OCI-LY1 (cell line): ENCODE measurements at regions not wholly inside any gene's neighbourhood (a gene's known extent, or its start where the extent isn't known, plus 50 kb on each side); places are given as distances from the start of the nearest gene placed in this dataset.

Experiments
- H2AFZ ChIP-seq: fragments of 200-600 bp; sonication (generic), shearing (Covaris generic); 2 replicates; pipeline ENCODE4 v1.6.0; 2014; ENCODE audit warnings: antibody characterized with exemption, mild to moderate bottlenecking, low read length
- H3F3A ChIP-seq: fragments of 200-600 bp; sonication (generic), shearing (Covaris generic); 2 replicates; pipeline ENCODE4 v1.6.0; 2014; ENCODE audit warnings: mild to moderate bottlenecking, antibody characterized with exemption, low read length, moderate library complexity; ENCODE audit not compliant: insufficient read depth
- H3K27ac ChIP-seq: fragments of 200-600 bp; sonication (generic); 2 replicates; pipeline ENCODE4 v1.5.1; 2014; ENCODE audit warnings: low read length, mixed run types, mild to moderate bottlenecking, low read depth; ENCODE audit not compliant: poor library complexity, severe bottlenecking
- H3K27me3 ChIP-seq: fragments of 200-600 bp; sonication (generic); 2 replicates; pipeline ENCODE4 v1.6.0; 2014; ENCODE audit warnings: antibody characterized with exemption, mild to moderate bottlenecking, low read length, moderate library complexity; ENCODE audit not compliant: insufficient read depth
- H3K36me3 ChIP-seq: fragments of 200-600 bp; sonication (generic); 2 replicates; pipeline ENCODE4 v1.6.1; 2014; ENCODE audit warnings: mild to moderate bottlenecking, antibody characterized with exemption, low read length, moderate library complexity, mixed read lengths; ENCODE audit not compliant: insufficient read depth
- H3K4me1 ChIP-seq: fragments of 200-600 bp; sonication (generic); 2 replicates; pipeline ENCODE4 v1.5.1; 2014; ENCODE audit warnings: mild to moderate bottlenecking, low read length, moderate library complexity; ENCODE audit not compliant: insufficient read depth, severe bottlenecking
- H3K4me2 ChIP-seq: fragments of 200-600 bp; sonication (generic), shearing (Covaris generic); 2 replicates; pipeline ENCODE4 v1.6.1; 2014; ENCODE audit warnings: low read length
- H3K4me3 ChIP-seq: fragments of 200-600 bp; sonication (generic); 2 replicates; pipeline ENCODE4 v1.5.1; 2014; ENCODE audit warnings: low read length, low read depth, mild to moderate bottlenecking, mixed read lengths; ENCODE audit not compliant: poor library complexity, severe bottlenecking
- H3K79me2 ChIP-seq: fragments of 200-600 bp; shearing (Covaris generic); 2 replicates; pipeline ENCODE4 v1.6.1; 2016; ENCODE audit warnings: mixed run types, low read length, mixed read lengths; ENCODE audit not compliant: insufficient read depth
- H3K9ac ChIP-seq: fragments of 200-600 bp; sonication (generic), shearing (Covaris generic); 2 replicates; pipeline ENCODE4 v1.6.1; 2014; ENCODE audit warnings: mild to moderate bottlenecking, low read length, mixed read lengths
- H3K9me2 ChIP-seq: fragments of 200-600 bp; sonication (generic), shearing (Covaris generic); 2 replicates; pipeline ENCODE4 v1.6.1; 2014; ENCODE audit warnings: low read depth, mild to moderate bottlenecking, low read length, mixed read lengths
- H3K9me3 ChIP-seq: fragments of 200-600 bp; shearing (Covaris generic); 2 replicates; pipeline ENCODE4 v1.6.1; 2014; ENCODE audit warnings: low read length, mixed read lengths
- H4K20me1 ChIP-seq: fragments of 200-600 bp; sonication (generic), shearing (Covaris generic); 2 replicates; pipeline ENCODE4 v1.6.0; 2016; ENCODE audit warnings: mild to moderate bottlenecking, low read length; ENCODE audit not compliant: insufficient read depth
- EZH2 ChIP-seq: fragments of 200-600 bp; sonication (generic), shearing (Covaris generic); IDR thresholded peaks from 2 replicates; pipeline ENCODE4 v1.8.0; 2017; ENCODE audit warnings: borderline replicate concordance, mixed run types, mild to moderate bottlenecking, antibody characterized with exemption, low read length, moderate library complexity, mixed read lengths
- TF ChIP-seq, protein P1 (sequence below): fragments of 200-600 bp; sonication (generic), shearing (Covaris generic); IDR thresholded peaks from 2 replicates; pipeline ENCODE4 v1.5.1; 2017; ENCODE audit warnings: mild to moderate bottlenecking, antibody characterized with exemption, low read length, moderate library complexity, mixed read lengths

DNA sequence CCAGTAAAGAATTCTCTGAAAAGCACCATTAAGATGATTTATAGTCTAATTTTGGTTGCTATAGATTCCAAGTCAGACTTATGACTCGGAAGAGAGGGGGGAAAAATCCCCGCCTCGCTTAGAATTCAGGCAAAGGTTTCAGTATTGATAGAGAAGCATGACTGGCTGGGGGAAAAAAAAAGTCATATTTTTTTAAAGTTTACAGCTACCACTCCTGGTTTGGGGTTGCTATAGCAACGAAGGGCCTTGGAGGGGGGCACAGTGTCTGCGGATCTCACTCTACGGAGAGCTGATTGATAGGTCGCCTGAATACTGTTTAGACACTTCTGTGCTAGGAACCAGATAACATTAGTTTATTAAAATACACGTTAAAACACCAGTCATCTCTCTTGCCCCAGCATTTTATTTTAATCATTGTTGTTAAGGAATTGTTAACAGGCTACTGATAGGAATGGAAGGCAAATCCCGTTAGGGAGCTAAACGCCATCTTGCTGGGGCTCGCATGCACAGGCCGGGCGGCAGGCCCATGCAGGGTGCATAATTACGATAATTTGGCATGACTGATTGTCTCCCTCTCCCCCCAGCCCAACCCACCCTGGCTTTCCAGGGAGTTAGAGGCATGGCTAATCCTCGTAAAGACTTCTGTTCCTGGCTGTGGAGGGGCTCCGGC, 380.0 kb upstream of the XYLT1 start:
- no peak overlapping the region for H2AFZ ChIP-seq
- H3K27me3 ChIP-seq, result no peaks in the 10 kb centered on the region
- no peak overlapping the region for H3K27ac ChIP-seq
- TF ChIP-seq EZH2, result no peak
- TF ChIP-seq, protein P1, sequence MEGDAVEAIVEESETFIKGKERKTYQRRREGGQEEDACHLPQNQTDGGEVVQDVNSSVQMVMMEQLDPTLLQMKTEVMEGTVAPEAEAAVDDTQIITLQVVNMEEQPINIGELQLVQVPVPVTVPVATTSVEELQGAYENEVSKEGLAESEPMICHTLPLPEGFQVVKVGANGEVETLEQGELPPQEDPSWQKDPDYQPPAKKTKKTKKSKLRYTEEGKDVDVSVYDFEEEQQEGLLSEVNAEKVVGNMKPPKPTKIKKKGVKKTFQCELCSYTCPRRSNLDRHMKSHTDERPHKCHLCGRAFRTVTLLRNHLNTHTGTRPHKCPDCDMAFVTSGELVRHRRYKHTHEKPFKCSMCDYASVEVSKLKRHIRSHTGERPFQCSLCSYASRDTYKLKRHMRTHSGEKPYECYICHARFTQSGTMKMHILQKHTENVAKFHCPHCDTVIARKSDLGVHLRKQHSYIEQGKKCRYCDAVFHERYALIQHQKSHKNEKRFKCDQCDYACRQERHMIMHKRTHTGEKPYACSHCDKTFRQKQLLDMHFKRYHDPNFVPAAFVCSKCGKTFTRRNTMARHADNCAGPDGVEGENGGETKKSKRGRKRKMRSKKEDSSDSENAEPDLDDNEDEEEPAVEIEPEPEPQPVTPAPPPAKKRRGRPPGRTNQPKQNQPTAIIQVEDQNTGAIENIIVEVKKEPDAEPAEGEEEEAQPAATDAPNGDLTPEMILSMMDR, result no peak
- H3K9ac ChIP-seq, result no peak overlapping the region
- no peak overlapping the region for H3K4me2 ChIP-seq
- no peaks in the 10 kb centered on the region for H3K4me1 ChIP-seq
- no peaks in the 10 kb centered on the region for H3F3A ChIP-seq
- H3K4me3 ChIP-seq, result no peak overlapping the region
- no peaks in the 10 kb centered on the region for H3K9me3 ChIP-seq
- H3K79me2 ChIP-seq, result no peaks in the 10 kb centered on the region
- no peaks in the 10 kb centered on the region for H3K9me2 ChIP-seq
- H4K20me1 ChIP-seq, result no peaks in the 10 kb centered on the region
- no peaks in the 10 kb centered on the region for H3K36me3 ChIP-seq

DNA sequence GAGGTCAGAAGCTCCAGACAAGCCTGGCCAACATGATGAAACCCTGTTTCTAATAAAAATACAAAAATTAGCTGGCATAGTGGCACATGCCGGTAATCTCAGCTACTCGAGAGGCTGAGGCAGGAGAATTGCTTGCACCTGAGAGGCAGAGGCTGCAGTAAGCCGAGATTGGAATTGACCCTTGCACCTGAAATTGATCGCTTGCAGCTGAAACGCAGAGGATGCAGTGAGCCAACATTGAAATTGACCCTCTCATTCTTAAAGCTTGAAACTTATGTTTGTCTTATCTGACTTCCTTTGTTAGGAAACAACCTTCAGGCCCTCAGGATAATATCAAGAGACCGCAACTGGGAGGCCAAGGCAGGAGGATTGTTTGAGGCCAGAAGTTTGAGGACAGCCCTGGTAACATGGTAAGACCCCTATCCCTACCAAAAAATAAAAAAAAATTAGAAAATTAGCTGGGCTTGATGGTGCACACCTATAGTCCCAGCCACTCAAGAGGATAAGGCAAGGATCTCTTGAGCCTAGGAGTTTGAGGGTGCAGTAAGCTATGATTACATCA, 376.6 kb upstream of the XYLT1 start:
- TF ChIP-seq EZH2, result no peak
- TF ChIP-seq, protein P1, result no peak
- H3K4me2 ChIP-seq, result no peak overlapping the region
- H3K79me2 ChIP-seq, result no peaks in the 10 kb centered on the region
- no peak overlapping the region for H3K9ac ChIP-seq
- H3K9me2 ChIP-seq, result no peaks in the 10 kb centered on the region
- no peak overlapping the region for H2AFZ ChIP-seq
- no peak overlapping the region for H3K4me3 ChIP-seq
- H4K20me1 ChIP-seq, result no peaks in the 10 kb centered on the region
- H3K27ac ChIP-seq, result no peak overlapping the region
- no peaks in the 10 kb centered on the region for H3K27me3 ChIP-seq
- H3F3A ChIP-seq, result no peaks in the 10 kb centered on the region
- H3K4me1 ChIP-seq, result no peaks in the 10 kb centered on the region
- H3K9me3 ChIP-seq, result no peaks in the 10 kb centered on the region
- H3K36me3 ChIP-seq, result no peaks in the 10 kb centered on the region

DNA sequence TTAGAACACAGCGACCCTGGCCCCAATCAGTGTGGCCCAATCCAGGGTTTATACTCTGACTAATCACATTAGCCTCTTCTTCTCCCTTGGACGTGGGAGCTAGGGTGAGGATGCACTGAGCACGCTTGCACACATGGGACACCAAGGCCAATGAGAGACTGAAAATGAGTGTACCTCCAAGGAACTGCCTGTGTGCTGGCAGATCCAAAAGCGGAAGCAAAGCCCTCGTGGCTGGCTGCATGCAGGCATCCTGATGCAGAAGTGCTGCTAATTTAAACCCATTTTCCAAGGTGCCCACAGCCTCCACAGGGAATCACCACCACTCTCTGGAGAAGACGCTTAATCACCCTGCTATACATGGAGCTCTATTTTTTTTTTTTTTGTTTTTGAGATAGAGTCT, 375.3 kb upstream of the XYLT1 start:
- Histone ChIP-seq H3K4me3 (no peak overlapping the region), H3K4me1 (no peaks in the 10 kb centered on the region), H3K4me2 (no peak overlapping the region), H3K27ac (no peak overlapping the region), H3K9ac (no peak overlapping the region), H3K9me2 (no peaks in the 10 kb centered on the region), H3K79me2 (no peaks in the 10 kb centered on the region), H2AFZ (no peak overlapping the region), H3K27me3 (no peaks in the 10 kb centered on the region), H3F3A (no peaks in the 10 kb centered on the region), H3K9me3 (no peaks in the 10 kb centered on the region), H3K36me3 (no peaks in the 10 kb centered on the region), H4K20me1 (no peaks in the 10 kb centered on the region)
- TF ChIP-seq, protein P1, result no peak
- TF ChIP-seq EZH2, result no peak
